Endodermal cell (in vitro differentiated cells): ENCODE measurements at regions not wholly inside any gene's neighbourhood (a gene's known extent, or its start where the extent isn't known, plus 50 kb on each side); places are given as distances from the start of the nearest gene placed in this dataset.
"Not testable (repeated sequence)": the region's sequence is repeated elsewhere in the genome, so short reads cannot be mapped to it uniquely, and the experiment has no call there.

ENCODE experiments used
- DNase-seq: peaks from one replicate; pipeline ENCODE4 v3.0.0-alpha.2; 2017
- H3K27ac ChIP-seq: 2 replicates; pipeline ENCODE4 v1.5.1; 2013; ENCODE audit warnings: mild to moderate bottlenecking, low read depth, low read length, moderate library complexity
- H3K27me3 ChIP-seq: 2 replicates; pipeline ENCODE4 v1.6.1; 2013; ENCODE audit warnings: mild to moderate bottlenecking, low read length, moderate library complexity; ENCODE audit not compliant: insufficient read depth, control insufficient read depth, poor library complexity, severe bottlenecking
- H3K36me3 ChIP-seq: 2 replicates; pipeline ENCODE4 v1.7.0; 2013; ENCODE audit warnings: mild to moderate bottlenecking, low read length, moderate library complexity; ENCODE audit not compliant: control insufficient read depth, insufficient read depth
- H3K4me1 ChIP-seq: one replicate; pipeline ENCODE4 v1.7.0; 2013; ENCODE audit warnings: low read length; ENCODE audit not compliant: control insufficient read depth, insufficient read depth
- H3K4me3 ChIP-seq: 2 replicates; pipeline ENCODE4 v1.5.1; 2013; ENCODE audit warnings: mild to moderate bottlenecking, low read length, moderate library complexity
- H3K9ac ChIP-seq: 2 replicates; pipeline ENCODE4 v1.6.1; 2013; ENCODE audit warnings: mild to moderate bottlenecking, low read length, moderate library complexity; ENCODE audit not compliant: poor library complexity, severe bottlenecking; ENCODE audit errors: extremely low read depth
- H3K9me3 ChIP-seq: 2 replicates; pipeline ENCODE4 v1.6.1; 2013; ENCODE audit warnings: mild to moderate bottlenecking, low read length, moderate library complexity; ENCODE audit not compliant: control insufficient read depth
- H3K27ac Mint-ChIP-seq: 2 replicates; pipeline ENCODE4 v1.8.0; 2020; ENCODE audit warnings: mixed read lengths
- H3K27me3 Mint-ChIP-seq: 2 replicates; pipeline ENCODE4 v1.8.0; 2021; ENCODE audit warnings: mild to moderate bottlenecking, mixed read lengths; ENCODE audit not compliant: insufficient read depth
- H3K36me3 Mint-ChIP-seq: 2 replicates; pipeline ENCODE4 v1.8.0; 2020; ENCODE audit warnings: low read depth, mixed read lengths
- H3K4me1 Mint-ChIP-seq: 2 replicates; pipeline ENCODE4 v1.8.0; 2020; ENCODE audit warnings: mixed read lengths
- H3K4me3 Mint-ChIP-seq: 2 replicates; pipeline ENCODE4 v1.8.0; 2020; ENCODE audit warnings: mild to moderate bottlenecking, moderate library complexity, mixed read lengths
- H3K9me3 Mint-ChIP-seq: 2 replicates; pipeline ENCODE4 v1.8.0; 2020; ENCODE audit warnings: mild to moderate bottlenecking, mixed read lengths
- CTCF ChIP-seq: fragments of 200-600 bp; sonication (generic); conservative IDR thresholded peaks from 2 replicates; pipeline ENCODE4 v1.5.0; 2021; ENCODE audit warnings: antibody characterized with exemption, mild to moderate bottlenecking
- WGBS, 2 experiments: methylation state at CpG; one replicate each; pipeline versions ENCODE4 v1.1.5 to v1.1.7; 2013; ENCODE audit warnings: missing lambda C conversion rate in 2 of 2, mixed read lengths in 1 of 2; ENCODE audit not compliant: insufficient coverage in 1 of 2, insufficient read length in 1 of 2; 5-methylcytosine and 5-hydroxymethylcytosine counted together

GRCh38 chr10:8412541-8412940 is 358.1 kb downstream of the GATA3 start:
- Histone ChIP-seq H3K27me3 (no peaks in the 10 kb centered on the region), H3K27ac (no peak overlapping the region), H3K9ac (no peak overlapping the region), H3K4me1 (peaks cover 6% of the 10 kb centered on the region), H3K36me3 (no peaks in the 10 kb centered on the region), H3K9me3 (no peaks in the 10 kb centered on the region), H3K4me3 (no peak overlapping the region)
- H3K27me3 Mint-ChIP-seq = peaks cover 16% of the 10 kb centered on the region
- peaks cover 3% of the 10 kb centered on the region for H3K9me3 Mint-ChIP-seq
- no peaks in the 10 kb centered on the region for H3K36me3 Mint-ChIP-seq
- H3K4me3 Mint-ChIP-seq = no peak overlapping the region
- peaks cover 46% of the 10 kb centered on the region for H3K4me1 Mint-ChIP-seq
- H3K27ac Mint-ChIP-seq = no peak overlapping the region
- DNase-seq = no peak
- TF ChIP-seq CTCF = no peak
- WGBS, 2 experiments = 88 to 92% methylated on average over 5 to 6 of the region's 6 CpGs

GRCh38 chr10:8415029-8415428 is 360.5 kb downstream of the GATA3 start:
- not testable (repeated sequence) for H3K9me3 Mint-ChIP-seq, H3K9me3 ChIP-seq, H3K36me3 ChIP-seq, H3K4me3 ChIP-seq, H3K27ac Mint-ChIP-seq, H3K4me1 ChIP-seq, H3K36me3 Mint-ChIP-seq, DNase-seq, H3K9ac ChIP-seq, H3K27me3 ChIP-seq, H3K4me3 Mint-ChIP-seq, H3K27ac ChIP-seq
- 86 to 93% methylated on average over 1 to 2 of the region's 2 CpGs for WGBS, 2 experiments
- Mint-ChIP-seq H3K27me3 (peaks cover 32% of the 10 kb centered on the region), H3K4me1 (peaks cover 40% of the 10 kb centered on the region)

- 70 to 72% methylated on average over 4 to 8 of the region's 8 CpGs for WGBS, 2 experiments
- Histone ChIP-seq H3K27me3 (peaks cover 5% of the 10 kb centered on the region), H3K27ac (no peak overlapping the region), H3K4me1 (peaks cover 6% of the 10 kb centered on the region), H3K9ac (no peak overlapping the region), H3K9me3 (no peaks in the 10 kb centered on the region), H3K36me3 (no peaks in the 10 kb centered on the region), H3K4me3 (no peak overlapping the region)
- Mint-ChIP-seq H3K27me3 (peaks cover 33% of the 10 kb centered on the region), H3K9me3 (peaks cover 3% of the 10 kb centered on the region), H3K4me1 (peaks cover 34% of the 10 kb centered on the region), H3K36me3 (no peaks in the 10 kb centered on the region), H3K4me3 (no peak overlapping the region), H3K27ac (no peak overlapping the region)
- no peak for DNase-seq
- TF ChIP-seq CTCF = no peak
These were observed 361.8 kb downstream of the GATA3 start for GRCh38 chr10:8416192-8416701.

- H3K4me1 ChIP-seq = peaks cover 6% of the 10 kb centered on the region
- peaks cover 5% of the 10 kb centered on the region for H3K27me3 ChIP-seq
- peaks cover 31% of the 10 kb centered on the region for H3K27me3 Mint-ChIP-seq
- H3K4me1 Mint-ChIP-seq = peaks cover 34% of the 10 kb centered on the region
- no peaks in the 10 kb centered on the region for H3K9me3 ChIP-seq
- no peak overlapping the region for H3K27ac ChIP-seq
- no peak overlapping the region for H3K4me3 Mint-ChIP-seq
- no peaks in the 10 kb centered on the region for H3K36me3 ChIP-seq
- no peak overlapping the region for H3K4me3 ChIP-seq
- no peak for TF ChIP-seq CTCF
- no peak overlapping the region for H3K27ac Mint-ChIP-seq
- no peak overlapping the region for H3K9ac ChIP-seq
- WGBS, 2 experiments = 96% methylated on average over 3 of the region's 3 CpGs; no CpG with 5 or more reads in 1 of the 2 experiments
- no peak for DNase-seq
- peaks cover 3% of the 10 kb centered on the region for H3K9me3 Mint-ChIP-seq
- no peaks in the 10 kb centered on the region for H3K36me3 Mint-ChIP-seq
These were observed 362.3 kb downstream of the GATA3 start for GRCh38 chr10:8416760-8417159.
